ENCODE measurements at regions not wholly inside any gene's neighbourhood (a gene's known extent, or its start where the extent isn't known, plus 50 kb on each side); places are given as distances from the start of the nearest gene placed in this dataset.

GRCh38 chr20:52847029-52847660, 125.0 kb upstream of the TSHZ2 start:
- ChIA-PET POLR2A (ENCODE audit: unreplicated experiment) (no interaction called here), CTCF (no interaction called here)
- 63% methylated on average over 3 of the region's 4 CpGs; no CpG with 5 or more reads in 1 of the 2 experiments for WGBS, 2 experiments (ENCODE audit: extremely low coverage in 2 of 2, insufficient read length in 1 of 2)
- dilution Hi-C loops (cut with HindIII; ENCODE audit: low sequenced_read_pairs, unreplicated experiment), result no loop called here
- Histone ChIP-seq H3K79me1 (ENCODE audit: low read depth in 1 of 2, low read length in 2 of 2) (no peaks in the 10 kb centered on the region), H2BK5ac (ENCODE audit: low read depth, low read length, poor library complexity, severe bottlenecking) (no peak overlapping the region), H4K20me1 (ENCODE audit: insufficient read depth, low read length) (no peaks in the 10 kb centered on the region), H3K18ac (ENCODE audit: low read depth, low read length) (no peak overlapping the region), H3K4me2 (ENCODE audit: low read depth, low read length) (no peak overlapping the region), H2BK120ac (ENCODE audit: low read depth, low read length) (no peak overlapping the region), H2AK5ac (ENCODE audit: low read depth, low read length) (no peak overlapping the region), H3K27me3 (ENCODE audit: control insufficient read depth, insufficient read depth, low read length) (no peaks in the 10 kb centered on the region), H3K27ac (ENCODE audit: insufficient read depth, low read length) (no peak overlapping the region), H2AFZ (replicated peaks; ENCODE audit: low read length, poor library complexity) (no peak overlapping the region), H4K8ac (ENCODE audit: low read depth in 2 of 2, low read length in 2 of 2) (no peak overlapping the region), H3K56ac (ENCODE audit: extremely low read depth, insufficient read depth, low read length) (no peak overlapping the region), H4K5ac (ENCODE audit: low read depth, low read length) (no peak overlapping the region), H3K9me3 (ENCODE audit: control insufficient read depth, insufficient read depth, low read length) (peaks cover 2% of the 10 kb centered on the region), H2BK15ac (ENCODE audit: low read depth, low read length) (no peak overlapping the region), H3K9ac (ENCODE audit: low read depth, low read length) (no peak overlapping the region), H3K9me1 (ENCODE audit: insufficient read depth, low read length) (no peaks in the 10 kb centered on the region), H3K14ac (replicated peaks; ENCODE audit: low read depth, low read length) (no peak overlapping the region), H3K4me1 (ENCODE audit: control insufficient read depth, insufficient read depth, low read length) (no peaks in the 10 kb centered on the region), H3K23ac (ENCODE audit: low read depth, low read length) (no peak overlapping the region), H3K36me3 (ENCODE audit: control insufficient read depth, insufficient read depth, low read length) (no peaks in the 10 kb centered on the region), H2BK20ac (ENCODE audit: low read depth, low read length) (no peak overlapping the region), H3K4ac (ENCODE audit: low read depth, low read length) (no peak overlapping the region), H3K4me3 (ENCODE audit: insufficient read depth, low read depth, low read length) (no peak overlapping the region), H4K91ac (ENCODE audit: insufficient read depth, low read depth, low read length) (no peak overlapping the region), H2AK9ac (replicated peaks; ENCODE audit: low read depth, low read length, poor library complexity) (no peak overlapping the region)
- no TSS peak for BruUV-seq (replicated peaks)
- no peak for TF ChIP-seq POLR2A (IDR thresholded peaks at IDR 0.05; ENCODE audit: low read depth, low read length)
- TF ChIP-seq NFE2L2 (IDR thresholded peaks at IDR 0.05; ENCODE audit: low read depth, low read length), result no peak
- TF ChIP-seq CTCF (conservative IDR thresholded peaks at IDR 0.05; ENCODE audit: low read depth, low read length), result no peak
- no peak for TF ChIP-seq MAFK (IDR thresholded peaks at IDR 0.05; ENCODE audit: low read depth, low read length)
- TF ChIP-seq MAZ (IDR thresholded peaks at IDR 0.05; ENCODE audit: borderline replicate concordance, low read depth, low read length), result no peak
- TF ChIP-seq BHLHE40 (IDR thresholded peaks at IDR 0.05; ENCODE audit: low read depth, low read length), result no peak
- TF ChIP-seq ELK1 (IDR thresholded peaks at IDR 0.05; ENCODE audit: borderline replicate concordance, low read depth, low read length), result no peak
- TF ChIP-seq FOS (IDR thresholded peaks at IDR 0.05; ENCODE audit: low read depth, low read length), result no peak
- TF ChIP-seq MXI1 (IDR thresholded peaks at IDR 0.05; ENCODE audit: borderline replicate concordance, low read depth, low read length), result no peak
- TF ChIP-seq RAD21 (IDR thresholded peaks at IDR 0.05; ENCODE audit: low read length), result no peak
- no peak for TF ChIP-seq CEBPB (IDR thresholded peaks at IDR 0.05; ENCODE audit: low read depth, low read length)
- TF ChIP-seq RFX5 (IDR thresholded peaks at IDR 0.05; ENCODE audit: low read depth, low read length), result no peak
- no peak for TF ChIP-seq SMC3 (IDR thresholded peaks at IDR 0.05; ENCODE audit: low read depth, low read length)
- no peak for TF ChIP-seq CHD1 (IDR thresholded peaks at IDR 0.05; ENCODE audit: low read depth, low read length)
- no peak for TF ChIP-seq USF2 (IDR thresholded peaks at IDR 0.05; ENCODE audit: low read depth, low read length)
- TF ChIP-seq RCOR1 (IDR thresholded peaks at IDR 0.05; ENCODE audit: insufficient replicate concordance, low read length), result no peak
- ATAC-seq (ENCODE audit: low read depth), result no peak
- no peak for DNase-seq
- in situ Hi-C loops (cut with MboI; ENCODE audit: low sequenced_read_pairs), result no loop called here
- intact Hi-C loops (cut with micrococcal nuclease), result no loop called here

All from IMR-90 (cell line).